ENCODE measurements at regions not wholly inside any gene's neighbourhood (a gene's known extent, or its start where the extent isn't known, plus 50 kb on each side); places are given as distances from the start of the nearest gene placed in this dataset.

GRCh38 chr13:47159853-47160550 is 263.1 kb upstream of the HTR2A start:
- no peak for DNase-seq

- DNase-seq = peak; percentile 17
These were observed 261.7 kb upstream of the HTR2A start for GRCh38 chr13:47158593-47158992.

GRCh38 chr13:47148543-47148942 is 251.7 kb upstream of the HTR2A start:
- DNase-seq = no peak

- no peak for DNase-seq
These were observed 250.9 kb upstream of the HTR2A start for GRCh38 chr13:47147812-47148119.

GRCh38 chr13:47146991-47147811 is 250.3 kb upstream of the HTR2A start:
- DNase-seq = no peak

- DNase-seq = no peak
These were observed 249.3 kb upstream of the HTR2A start for GRCh38 chr13:47146136-47146535.

GRCh38 chr13:47144782-47145181 is 247.9 kb upstream of the HTR2A start:
- no peak for DNase-seq

- DNase-seq = no peak
These were observed 245.3 kb upstream of the HTR2A start for GRCh38 chr13:47142105-47142504.

- DNase-seq = no peak
These were observed 242.7 kb upstream of the HTR2A start for GRCh38 chr13:47139519-47139918.

GRCh38 chr13:47136504-47136941 is 239.7 kb upstream of the HTR2A start:
- no peak for DNase-seq

GRCh38 chr13:47135800-47136503 is 239.1 kb upstream of the HTR2A start:
- DNase-seq = no peak

GRCh38 chr13:47134939-47135489 is 238.2 kb upstream of the HTR2A start:
- no peak for DNase-seq

GRCh38 chr13:47133011-47133445 is 236.2 kb upstream of the HTR2A start:
- no peak for DNase-seq

- no peak for DNase-seq
These were observed 232.6 kb upstream of the HTR2A start for GRCh38 chr13:47129461-47129860.

- DNase-seq = no peak
These were observed 229.6 kb upstream of the HTR2A start for GRCh38 chr13:47126432-47126831.

- no peak for DNase-seq
These were observed 224.4 kb upstream of the HTR2A start for GRCh38 chr13:47121092-47121763.

- no peak for DNase-seq
These were observed 223.4 kb upstream of the HTR2A start for GRCh38 chr13:47120282-47120681.

GRCh38 chr13:47119575-47120235 is 222.9 kb upstream of the HTR2A start:
- no peak for DNase-seq

- peak; percentile 5 for DNase-seq
These were observed 220.4 kb upstream of the HTR2A start for GRCh38 chr13:47117268-47117667.

- DNase-seq = no peak
These were observed 217.2 kb upstream of the HTR2A start for GRCh38 chr13:47114030-47114429.

- DNase-seq = no peak
These were observed 216.0 kb upstream of the HTR2A start for GRCh38 chr13:47112903-47113299.

GRCh38 chr13:47112205-47112902 is 215.5 kb upstream of the HTR2A start:
- no peak for DNase-seq
